WTC11 (cell line): ENCODE measurements at regions not wholly inside any gene's neighbourhood (a gene's known extent, or its start where the extent isn't known, plus 50 kb on each side); places are given as distances from the start of the nearest gene placed in this dataset.

Source experiments
- ATAC-seq: fragments of 200-7000 bp; cut with Tn5 transposase; 2 replicates; pipeline ENCODE4 v1.10.0; 2021; ENCODE audit warnings: mild to moderate bottlenecking, moderate library complexity
- CTCF ChIA-PET: fragments of 300-600 bp; sonication (Branson Sonifier 250); formaldehyde crosslinking; loops from one replicate; lab custom pipeline; 2021; ENCODE audit warnings: antibody characterized with exemption; lab: Charles Lee
- POLR2A ChIA-PET: fragments of 350-600 bp; sonication (Branson Sonifier 250); formaldehyde crosslinking; loops from one replicate; lab custom pipeline; 2021; ENCODE audit warnings: antibody characterized with exemption; lab: Charles Lee
- DNase-seq: peaks from one replicate; pipeline ENCODE4 v3.0.0; 2021; ENCODE audit warnings: low spot score
- H3K27ac Mint-ChIP-seq: 2 replicates; pipeline ENCODE4 v1.8.0; 2021; ENCODE audit warnings: mixed read lengths
- H3K27me3 Mint-ChIP-seq: 2 replicates; pipeline ENCODE4 v1.8.0; 2021; ENCODE audit warnings: low read depth, mild to moderate bottlenecking, moderate library complexity, mixed read lengths
- H3K36me3 Mint-ChIP-seq: 2 replicates; pipeline ENCODE4 v1.8.0; 2021; ENCODE audit warnings: mixed read lengths
- H3K4me1 Mint-ChIP-seq: 2 replicates; pipeline ENCODE4 v1.8.0; 2022; ENCODE audit warnings: mixed read lengths
- H3K4me3 Mint-ChIP-seq: 2 replicates; pipeline ENCODE4 v1.8.0; 2021; ENCODE audit warnings: mild to moderate bottlenecking, moderate library complexity, mixed read lengths
- H3K9me3 Mint-ChIP-seq: 2 replicates; pipeline ENCODE4 v1.8.0; 2021; ENCODE audit warnings: mixed read lengths
- CBFB ChIP-seq: sonication (generic); formaldehyde crosslinking; IDR thresholded peaks from 2 replicates; pipeline ENCODE4 v1.8.1; 2022; ENCODE audit warnings: mild to moderate bottlenecking, low read depth, missing genetic modification reagents
- FOXK1 ChIP-seq: sonication (generic); formaldehyde crosslinking; IDR thresholded peaks from 2 replicates; pipeline ENCODE4 v1.8.0; 2022; ENCODE audit warnings: mild to moderate bottlenecking, moderate library complexity, missing genetic modification reagents
- GRHL2 ChIP-seq: fragments of 250-450 bp; sonication (Bioruptor Pico); IDR thresholded peaks from 2 replicates; pipeline ENCODE4 v1.8.0; 2022; ENCODE audit warnings: mild to moderate bottlenecking, moderate library complexity; ENCODE audit not compliant: insufficient replicate concordance, severe bottlenecking
- NFE2L1 ChIP-seq: sonication (generic); formaldehyde crosslinking; IDR thresholded peaks from 2 replicates; pipeline ENCODE4 v1.8.1; 2023; ENCODE audit warnings: missing genetic modification reagents
- OVOL2 ChIP-seq: fragments of 250-450 bp; sonication (Bioruptor Pico); IDR thresholded peaks from 2 replicates; pipeline ENCODE4 v1.9.0; 2021; ENCODE audit warnings: mild to moderate bottlenecking, borderline replicate concordance
- SMAD3 ChIP-seq: sonication (generic); formaldehyde crosslinking; IDR thresholded peaks from 2 replicates; pipeline ENCODE4 v1.8.0; 2022; ENCODE audit warnings: missing genetic modification reagents, mild to moderate bottlenecking, borderline replicate concordance
- SMAD4 ChIP-seq: sonication (generic); formaldehyde crosslinking; IDR thresholded peaks from 2 replicates; pipeline ENCODE4 v1.8.0; 2022; ENCODE audit warnings: mild to moderate bottlenecking, missing genetic modification reagents
- TCF7 ChIP-seq: sonication (generic); formaldehyde crosslinking; IDR thresholded peaks from 2 replicates; pipeline ENCODE4 v1.8.0; 2022; ENCODE audit warnings: mild to moderate bottlenecking, low read depth, missing genetic modification reagents, moderate library complexity
- TEAD1 ChIP-seq: sonication (generic); formaldehyde crosslinking; IDR thresholded peaks from 2 replicates; pipeline ENCODE4 v1.8.0; 2022; ENCODE audit warnings: mild to moderate bottlenecking, missing genetic modification reagents
- TP53 ChIP-seq: sonication (generic); formaldehyde crosslinking; IDR thresholded peaks from 2 replicates; pipeline ENCODE4 v1.8.1; 2023; ENCODE audit warnings: mild to moderate bottlenecking, missing genetic modification reagents
- ZNF121 ChIP-seq: sonication (generic); formaldehyde crosslinking; IDR thresholded peaks from 2 replicates; pipeline ENCODE4 v1.8.0; 2023; ENCODE audit warnings: missing genetic modification reagents
- ZNF138 ChIP-seq: sonication (generic); formaldehyde crosslinking; conservative IDR thresholded peaks from 2 replicates; pipeline ENCODE4 v1.8.1; 2022; ENCODE audit warnings: mild to moderate bottlenecking, moderate library complexity, missing genetic modification reagents
- ZNF396 ChIP-seq: fragments of 250-450 bp; sonication (Bioruptor Pico); IDR thresholded peaks from 2 replicates; pipeline ENCODE4 v1.8.0; 2021; ENCODE audit warnings: mild to moderate bottlenecking, moderate library complexity, borderline replicate concordance
- ZNF416 ChIP-seq: fragments of 250-450 bp; sonication (Bioruptor Pico); IDR thresholded peaks from 2 replicates; pipeline ENCODE4 v1.9.0; 2021; ENCODE audit warnings: mild to moderate bottlenecking, inconsistent platforms
- ZNF671 ChIP-seq: fragments of 250-450 bp; sonication (Bioruptor Pico); IDR thresholded peaks from 2 replicates; pipeline ENCODE4 v1.8.0; 2021; ENCODE audit warnings: mild to moderate bottlenecking
- TF ChIP-seq, protein P1 (sequence below): sonication (generic); formaldehyde crosslinking; IDR thresholded peaks from 2 replicates; pipeline ENCODE4 v1.8.0; 2022; ENCODE audit warnings: mild to moderate bottlenecking, missing genetic modification reagents
- TF ChIP-seq, protein P2 (sequence below): sonication (generic); formaldehyde crosslinking; IDR thresholded peaks from 2 replicates; pipeline ENCODE4 v1.8.1; 2023; ENCODE audit warnings: mild to moderate bottlenecking, missing genetic modification reagents
- TF ChIP-seq, protein P3 (sequence below): sonication (generic); formaldehyde crosslinking; conservative IDR thresholded peaks from 2 replicates; pipeline ENCODE4 v1.8.1; 2022; ENCODE audit warnings: mild to moderate bottlenecking, missing genetic modification reagents
- TF ChIP-seq, protein P4 (sequence below): fragments of 250-450 bp; sonication (Bioruptor Pico); IDR thresholded peaks from 2 replicates; pipeline ENCODE4 v2.1.2; 2022; ENCODE audit warnings: mild to moderate bottlenecking, moderate library complexity
- TF ChIP-seq, protein P5 (sequence below): fragments of 250-450 bp; sonication (Bioruptor Pico); IDR thresholded peaks from 2 replicates; pipeline ENCODE4 v1.8.0; 2021; ENCODE audit warnings: mild to moderate bottlenecking
- TF ChIP-seq, protein P6 (sequence below): sonication (generic); formaldehyde crosslinking; IDR thresholded peaks from 2 replicates; pipeline ENCODE4 v1.8.1; 2022; ENCODE audit warnings: mild to moderate bottlenecking, missing genetic modification reagents, moderate library complexity, borderline replicate concordance
- TF ChIP-seq, protein P7 (sequence below): sonication (generic); formaldehyde crosslinking; IDR thresholded peaks from 2 replicates; pipeline ENCODE4 v1.8.0; 2023; ENCODE audit warnings: missing genetic modification reagents
- TF ChIP-seq, protein P8 (sequence below): sonication (generic); formaldehyde crosslinking; IDR thresholded peaks from 2 replicates; pipeline ENCODE4 v1.8.0; 2022; ENCODE audit warnings: mild to moderate bottlenecking, missing genetic modification reagents

DNA sequence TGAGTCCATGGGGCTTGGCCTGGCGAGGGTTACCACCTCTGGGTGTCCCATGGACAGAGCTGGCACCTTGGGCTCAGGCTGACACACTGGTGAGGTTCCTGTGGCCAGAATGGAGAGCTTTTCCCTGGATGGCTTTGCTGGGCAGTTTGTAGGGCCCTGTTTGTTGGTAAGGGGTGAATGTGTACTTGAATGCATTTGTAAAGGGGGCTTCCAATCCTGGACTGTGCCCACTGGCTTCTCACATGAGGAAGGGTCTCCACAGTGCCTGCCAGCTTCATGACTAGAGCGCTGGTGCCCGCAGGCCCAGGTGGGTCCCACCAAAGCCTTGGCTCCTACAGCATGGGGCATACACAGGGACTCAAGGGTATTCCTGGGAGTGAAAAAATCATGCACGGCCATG, 103.5 kb upstream of the SIX2 start:
- ATAC-seq = no peak
- ChIA-PET POLR2A (no interaction called here), CTCF (no interaction called here)
- H3K4me3 Mint-ChIP-seq = no peak overlapping the region
- no peaks in the 10 kb centered on the region for H3K27me3 Mint-ChIP-seq
- no peak for DNase-seq
- H3K4me1 Mint-ChIP-seq = no peaks in the 10 kb centered on the region
- TF ChIP-seq, protein P1, sequence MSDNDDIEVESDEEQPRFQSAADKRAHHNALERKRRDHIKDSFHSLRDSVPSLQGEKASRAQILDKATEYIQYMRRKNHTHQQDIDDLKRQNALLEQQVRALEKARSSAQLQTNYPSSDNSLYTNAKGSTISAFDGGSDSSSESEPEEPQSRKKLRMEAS (CRISPR knock-in tag) = no peak
- TF ChIP-seq SMAD4 (CRISPR knock-in tag) = no peak
- TF ChIP-seq CBFB (CRISPR knock-in tag) = no peak
- no peak for TF ChIP-seq ZNF416 (CRISPR knock-in tag)
- TF ChIP-seq ZNF138 = no peak
- no peak for TF ChIP-seq TCF7 (CRISPR knock-in tag)
- no peak for TF ChIP-seq SMAD3
- no peak for TF ChIP-seq ZNF121 (CRISPR knock-in tag)
- TF ChIP-seq, protein P2, sequence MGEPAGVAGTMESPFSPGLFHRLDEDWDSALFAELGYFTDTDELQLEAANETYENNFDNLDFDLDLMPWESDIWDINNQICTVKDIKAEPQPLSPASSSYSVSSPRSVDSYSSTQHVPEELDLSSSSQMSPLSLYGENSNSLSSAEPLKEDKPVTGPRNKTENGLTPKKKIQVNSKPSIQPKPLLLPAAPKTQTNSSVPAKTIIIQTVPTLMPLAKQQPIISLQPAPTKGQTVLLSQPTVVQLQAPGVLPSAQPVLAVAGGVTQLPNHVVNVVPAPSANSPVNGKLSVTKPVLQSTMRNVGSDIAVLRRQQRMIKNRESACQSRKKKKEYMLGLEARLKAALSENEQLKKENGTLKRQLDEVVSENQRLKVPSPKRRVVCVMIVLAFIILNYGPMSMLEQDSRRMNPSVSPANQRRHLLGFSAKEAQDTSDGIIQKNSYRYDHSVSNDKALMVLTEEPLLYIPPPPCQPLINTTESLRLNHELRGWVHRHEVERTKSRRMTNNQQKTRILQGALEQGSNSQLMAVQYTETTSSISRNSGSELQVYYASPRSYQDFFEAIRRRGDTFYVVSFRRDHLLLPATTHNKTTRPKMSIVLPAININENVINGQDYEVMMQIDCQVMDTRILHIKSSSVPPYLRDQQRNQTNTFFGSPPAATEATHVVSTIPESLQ (CRISPR knock-in tag) = no peak
- TF ChIP-seq, protein P3, sequence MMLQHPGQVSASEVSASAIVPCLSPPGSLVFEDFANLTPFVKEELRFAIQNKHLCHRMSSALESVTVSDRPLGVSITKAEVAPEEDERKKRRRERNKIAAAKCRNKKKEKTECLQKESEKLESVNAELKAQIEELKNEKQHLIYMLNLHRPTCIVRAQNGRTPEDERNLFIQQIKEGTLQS (CRISPR knock-in tag) = no peak
- H3K9me3 Mint-ChIP-seq = peaks cover 9% of the 10 kb centered on the region
- H3K36me3 Mint-ChIP-seq = no peaks in the 10 kb centered on the region
- no peak overlapping the region for H3K27ac Mint-ChIP-seq

DNA sequence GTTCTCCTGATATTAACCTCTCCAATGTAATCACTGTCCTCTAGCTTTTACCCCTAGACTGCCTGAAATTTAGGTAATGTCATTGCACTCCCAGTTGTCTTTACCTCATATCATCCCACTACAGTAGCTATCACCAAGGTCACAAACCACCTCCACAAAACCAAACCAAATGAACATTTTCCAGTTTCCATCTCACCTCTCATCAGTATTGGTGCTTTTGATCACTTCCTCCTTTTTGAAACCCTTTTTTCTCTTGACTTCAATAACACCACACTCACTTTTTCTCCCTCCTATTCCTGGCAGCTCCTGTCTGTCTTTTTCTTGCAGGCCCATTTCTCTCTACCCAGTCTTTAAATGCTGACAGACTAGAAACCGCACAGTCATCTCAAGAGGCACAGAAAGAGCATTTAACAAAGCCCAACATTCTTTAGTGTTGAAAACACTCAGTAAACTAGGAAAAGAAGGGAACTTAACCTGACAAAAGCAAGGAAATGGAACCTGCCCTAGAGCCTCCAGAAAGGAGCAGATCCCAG, 95.9 kb upstream of the SIX2 start:
- no peaks in the 10 kb centered on the region for H3K4me1 Mint-ChIP-seq
- no peak for DNase-seq
- CTCF ChIA-PET = interaction anchor here (1.6 kb wide), 1 partner anchor 15 kb away, joined by 4 read pairs; no protein-coding TSS in a partner anchor
- H3K36me3 Mint-ChIP-seq = no peaks in the 10 kb centered on the region
- no peak overlapping the region for H3K4me3 Mint-ChIP-seq
- no peak for ATAC-seq
- no peaks in the 10 kb centered on the region for H3K9me3 Mint-ChIP-seq
- H3K27ac Mint-ChIP-seq = no peak overlapping the region; the same call in 1 of the 2 replicates
- POLR2A ChIA-PET = no interaction called here
- H3K27me3 Mint-ChIP-seq = no peaks in the 10 kb centered on the region
- TF ChIP-seq, protein P4, sequence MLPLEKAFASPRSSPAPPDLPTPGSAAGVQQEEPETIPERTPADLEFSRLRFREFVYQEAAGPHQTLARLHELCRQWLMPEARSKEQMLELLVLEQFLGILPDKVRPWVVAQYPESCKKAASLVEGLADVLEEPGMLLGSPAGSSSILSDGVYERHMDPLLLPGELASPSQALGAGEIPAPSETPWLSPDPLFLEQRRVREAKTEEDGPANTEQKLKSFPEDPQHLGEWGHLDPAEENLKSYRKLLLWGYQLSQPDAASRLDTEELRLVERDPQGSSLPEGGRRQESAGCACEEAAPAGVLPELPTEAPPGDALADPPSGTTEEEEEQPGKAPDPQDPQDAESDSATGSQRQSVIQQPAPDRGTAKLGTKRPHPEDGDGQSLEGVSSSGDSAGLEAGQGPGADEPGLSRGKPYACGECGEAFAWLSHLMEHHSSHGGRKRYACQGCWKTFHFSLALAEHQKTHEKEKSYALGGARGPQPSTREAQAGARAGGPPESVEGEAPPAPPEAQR = no peak
- TF ChIP-seq, protein P5, sequence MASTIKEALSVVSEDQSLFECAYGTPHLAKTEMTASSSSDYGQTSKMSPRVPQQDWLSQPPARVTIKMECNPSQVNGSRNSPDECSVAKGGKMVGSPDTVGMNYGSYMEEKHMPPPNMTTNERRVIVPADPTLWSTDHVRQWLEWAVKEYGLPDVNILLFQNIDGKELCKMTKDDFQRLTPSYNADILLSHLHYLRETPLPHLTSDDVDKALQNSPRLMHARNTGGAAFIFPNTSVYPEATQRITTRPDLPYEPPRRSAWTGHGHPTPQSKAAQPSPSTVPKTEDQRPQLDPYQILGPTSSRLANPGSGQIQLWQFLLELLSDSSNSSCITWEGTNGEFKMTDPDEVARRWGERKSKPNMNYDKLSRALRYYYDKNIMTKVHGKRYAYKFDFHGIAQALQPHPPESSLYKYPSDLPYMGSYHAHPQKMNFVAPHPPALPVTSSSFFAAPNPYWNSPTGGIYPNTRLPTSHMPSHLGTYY = no peak
- TF ChIP-seq, protein P6, sequence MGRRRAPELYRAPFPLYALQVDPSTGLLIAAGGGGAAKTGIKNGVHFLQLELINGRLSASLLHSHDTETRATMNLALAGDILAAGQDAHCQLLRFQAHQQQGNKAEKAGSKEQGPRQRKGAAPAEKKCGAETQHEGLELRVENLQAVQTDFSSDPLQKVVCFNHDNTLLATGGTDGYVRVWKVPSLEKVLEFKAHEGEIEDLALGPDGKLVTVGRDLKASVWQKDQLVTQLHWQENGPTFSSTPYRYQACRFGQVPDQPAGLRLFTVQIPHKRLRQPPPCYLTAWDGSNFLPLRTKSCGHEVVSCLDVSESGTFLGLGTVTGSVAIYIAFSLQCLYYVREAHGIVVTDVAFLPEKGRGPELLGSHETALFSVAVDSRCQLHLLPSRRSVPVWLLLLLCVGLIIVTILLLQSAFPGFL (CRISPR knock-in tag) = no peak
- TF ChIP-seq ZNF396 (CRISPR knock-in tag) (no peak), NFE2L1 (CRISPR knock-in tag) (no peak), GRHL2 (CRISPR knock-in tag) (no peak), FOXK1 (CRISPR knock-in tag) (no peak), ZNF671 (CRISPR knock-in tag) (no peak), OVOL2 (CRISPR knock-in tag) (no peak), TP53 (CRISPR knock-in tag) (no peak), TEAD1 (CRISPR knock-in tag) (no peak)
- TF ChIP-seq, protein P7, sequence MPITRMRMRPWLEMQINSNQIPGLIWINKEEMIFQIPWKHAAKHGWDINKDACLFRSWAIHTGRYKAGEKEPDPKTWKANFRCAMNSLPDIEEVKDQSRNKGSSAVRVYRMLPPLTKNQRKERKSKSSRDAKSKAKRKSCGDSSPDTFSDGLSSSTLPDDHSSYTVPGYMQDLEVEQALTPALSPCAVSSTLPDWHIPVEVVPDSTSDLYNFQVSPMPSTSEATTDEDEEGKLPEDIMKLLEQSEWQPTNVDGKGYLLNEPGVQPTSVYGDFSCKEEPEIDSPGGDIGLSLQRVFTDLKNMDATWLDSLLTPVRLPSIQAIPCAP = no peak
- TF ChIP-seq, protein P2 (CRISPR knock-in tag) = no peak
- TF ChIP-seq, protein P8, sequence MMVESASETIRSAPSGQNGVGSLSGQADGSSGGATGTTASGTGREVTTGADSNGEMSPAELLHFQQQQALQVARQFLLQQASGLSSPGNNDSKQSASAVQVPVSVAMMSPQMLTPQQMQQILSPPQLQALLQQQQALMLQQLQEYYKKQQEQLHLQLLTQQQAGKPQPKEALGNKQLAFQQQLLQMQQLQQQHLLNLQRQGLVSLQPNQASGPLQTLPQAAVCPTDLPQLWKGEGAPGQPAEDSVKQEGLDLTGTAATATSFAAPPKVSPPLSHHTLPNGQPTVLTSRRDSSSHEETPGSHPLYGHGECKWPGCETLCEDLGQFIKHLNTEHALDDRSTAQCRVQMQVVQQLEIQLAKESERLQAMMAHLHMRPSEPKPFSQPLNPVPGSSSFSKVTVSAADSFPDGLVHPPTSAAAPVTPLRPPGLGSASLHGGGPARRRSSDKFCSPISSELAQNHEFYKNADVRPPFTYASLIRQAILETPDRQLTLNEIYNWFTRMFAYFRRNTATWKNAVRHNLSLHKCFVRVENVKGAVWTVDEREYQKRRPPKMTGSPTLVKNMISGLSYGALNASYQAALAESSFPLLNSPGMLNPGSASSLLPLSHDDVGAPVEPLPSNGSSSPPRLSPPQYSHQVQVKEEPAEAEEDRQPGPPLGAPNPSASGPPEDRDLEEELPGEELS = no peak
- TF ChIP-seq, protein P1 (CRISPR knock-in tag) = no peak
